Fibroblast of villous mesenchyme (primary cell): ENCODE measurements at regions not wholly inside any gene's neighbourhood (a gene's known extent, or its start where the extent isn't known, plus 50 kb on each side); places are given as distances from the start of the nearest gene placed in this dataset.
A peak's percentile ranks its signal among the peaks of the same experiment; 100 is the strongest.

Source experiments
- DNase-seq: peaks from one replicate; pipeline ENCODE4 v3.0.0-alpha.2; 2010; ENCODE audit warnings: low read depth
- H3K4me3 ChIP-seq: 2 replicates; pipeline ENCODE4 v1.5.1; 2011; ENCODE audit warnings: low read depth, mild to moderate bottlenecking, low read length
- CTCF ChIP-seq: IDR thresholded peaks from 2 replicates; pipeline ENCODE4 v1.5.1; 2012; ENCODE audit warnings: low read depth, mild to moderate bottlenecking, low read length; ENCODE audit not compliant: insufficient read depth

GRCh38 chr13:110097013-110097412 lies 209.9 kb downstream of the COL4A1 start:
- no peak overlapping the region for H3K4me3 ChIP-seq
- DNase-seq, result peak; percentile 30
- TF ChIP-seq CTCF, result no peak

GRCh38 chr13:110092831-110093247 lies 214.1 kb downstream of the COL4A1 start:
- H3K4me3 ChIP-seq, result no peak overlapping the region
- DNase-seq, result no peak
- no peak for TF ChIP-seq CTCF

- DNase-seq, result no peak
- H3K4me3 ChIP-seq, result no peak overlapping the region
- TF ChIP-seq CTCF, result peak; percentile 46
Observed at GRCh38 chr13:110089815-110090214, 217.1 kb downstream of the COL4A1 start.

- no peak for DNase-seq
- no peak for TF ChIP-seq CTCF
- no peak overlapping the region for H3K4me3 ChIP-seq
Observed at GRCh38 chr13:110089100-110089499, 217.9 kb downstream of the COL4A1 start.

GRCh38 chr13:110073982-110074381 lies 233.0 kb downstream of the COL4A1 start:
- no peak overlapping the region for H3K4me3 ChIP-seq
- DNase-seq, result no peak

GRCh38 chr13:110070511-110071120 lies 236.3 kb downstream of the COL4A1 start:
- no peak for TF ChIP-seq CTCF
- DNase-seq, result peak; percentile 90
- no peak overlapping the region for H3K4me3 ChIP-seq

More at GRCh38 chr13:110073982-110074381, 233.0 kb downstream of the COL4A1 start:
- peak; percentile 8 for TF ChIP-seq CTCF

GRCh38 chr13:110070046-110070445 lies 236.9 kb downstream of the COL4A1 start:
- no peak for TF ChIP-seq CTCF
- DNase-seq, result no peak
- no peak overlapping the region for H3K4me3 ChIP-seq
